ENCODE measurements at regions not wholly inside any gene's neighbourhood (a gene's known extent, or its start where the extent isn't known, plus 50 kb on each side); places are given as distances from the start of the nearest gene placed in this dataset.

DNA sequence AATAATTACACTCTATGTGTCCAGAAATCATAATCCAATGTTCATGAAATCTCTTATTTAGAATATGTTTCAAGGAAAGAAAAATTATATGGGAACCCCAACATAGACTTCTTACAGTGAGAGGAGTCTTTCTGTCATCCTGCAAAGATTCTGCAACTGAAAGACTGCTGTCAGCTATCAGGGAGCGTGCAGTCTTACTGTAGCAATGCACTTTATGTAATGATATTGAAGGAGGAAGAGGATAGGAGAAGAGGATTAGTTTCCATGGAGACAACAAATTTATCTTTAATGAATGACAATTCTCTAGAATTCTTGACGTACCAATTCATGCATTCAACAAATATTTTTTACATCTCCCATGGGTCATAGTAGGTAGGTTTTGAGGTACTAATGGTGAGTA is 61.3 kb upstream of the MYT1L start:
- TF ChIP-seq POLR2AphosphoS5 (IDR thresholded peaks at IDR 0.05): no peak
- TF ChIP-seq, protein P1, sequence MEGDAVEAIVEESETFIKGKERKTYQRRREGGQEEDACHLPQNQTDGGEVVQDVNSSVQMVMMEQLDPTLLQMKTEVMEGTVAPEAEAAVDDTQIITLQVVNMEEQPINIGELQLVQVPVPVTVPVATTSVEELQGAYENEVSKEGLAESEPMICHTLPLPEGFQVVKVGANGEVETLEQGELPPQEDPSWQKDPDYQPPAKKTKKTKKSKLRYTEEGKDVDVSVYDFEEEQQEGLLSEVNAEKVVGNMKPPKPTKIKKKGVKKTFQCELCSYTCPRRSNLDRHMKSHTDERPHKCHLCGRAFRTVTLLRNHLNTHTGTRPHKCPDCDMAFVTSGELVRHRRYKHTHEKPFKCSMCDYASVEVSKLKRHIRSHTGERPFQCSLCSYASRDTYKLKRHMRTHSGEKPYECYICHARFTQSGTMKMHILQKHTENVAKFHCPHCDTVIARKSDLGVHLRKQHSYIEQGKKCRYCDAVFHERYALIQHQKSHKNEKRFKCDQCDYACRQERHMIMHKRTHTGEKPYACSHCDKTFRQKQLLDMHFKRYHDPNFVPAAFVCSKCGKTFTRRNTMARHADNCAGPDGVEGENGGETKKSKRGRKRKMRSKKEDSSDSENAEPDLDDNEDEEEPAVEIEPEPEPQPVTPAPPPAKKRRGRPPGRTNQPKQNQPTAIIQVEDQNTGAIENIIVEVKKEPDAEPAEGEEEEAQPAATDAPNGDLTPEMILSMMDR (IDR thresholded peaks at IDR 0.05 in 8 of 11, conservative IDR thresholded peaks at IDR 0.05 in 3 of 11): no peak

All from spleen (tissue), 7 donors.